GF-D8 (cell line): ENCODE measurements at regions not wholly inside any gene's neighbourhood (a gene's known extent, or its start where the extent isn't known, plus 50 kb on each side); places are given as distances from the start of the nearest gene placed in this dataset.

Experiments used
- DNase-seq: peaks from one replicate; lab custom pipeline; 2025; lab: John Stamatoyannopoulos, UW

- no peak for DNase-seq
These were observed 91.8 kb upstream of the KLF7 start for GRCh38 chr2:207257251-207258250.

- no peak for DNase-seq
These were observed 92.7 kb upstream of the KLF7 start for GRCh38 chr2:207258263-207258991.

- no peak for DNase-seq
These were observed 94.3 kb upstream of the KLF7 start for GRCh38 chr2:207260021-207260420.

GRCh38 chr2:207260947-207261346 is 95.2 kb upstream of the KLF7 start:
- no peak for DNase-seq

GRCh38 chr2:207264310-207264709 is 98.6 kb upstream of the KLF7 start:
- DNase-seq: no peak

GRCh38 chr2:207265332-207265731 is 99.6 kb upstream of the KLF7 start:
- DNase-seq: no peak

- no peak for DNase-seq
These were observed 100.1 kb upstream of the KLF7 start for GRCh38 chr2:207265869-207266268.

GRCh38 chr2:207266648-207267047 is 100.9 kb upstream of the KLF7 start:
- no peak for DNase-seq

- DNase-seq: no peak
These were observed 103.3 kb upstream of the KLF7 start for GRCh38 chr2:207269038-207269437.

- no peak for DNase-seq
These were observed 108.9 kb upstream of the KLF7 start for GRCh38 chr2:207274530-207275189.

- DNase-seq: no peak
These were observed 110.0 kb upstream of the KLF7 start for GRCh38 chr2:207275779-207276178.

GRCh38 chr2:207276248-207276647 is 110.5 kb upstream of the KLF7 start:
- no peak for DNase-seq

- DNase-seq: no peak
These were observed 111.1 kb upstream of the KLF7 start for GRCh38 chr2:207276858-207277257.

- no peak for DNase-seq
These were observed 113.8 kb upstream of the KLF7 start for GRCh38 chr2:207279520-207279919.

- DNase-seq: no peak
These were observed 115.7 kb upstream of the KLF7 start for GRCh38 chr2:207281436-207281835.

GRCh38 chr2:207282916-207283315 is 117.2 kb upstream of the KLF7 start:
- DNase-seq: no peak

- DNase-seq: no peak
These were observed 117.6 kb upstream of the KLF7 start for GRCh38 chr2:207283356-207283755.

GRCh38 chr2:207284556-207285472 is 119.1 kb upstream of the KLF7 start:
- DNase-seq: no peak

- no peak for DNase-seq
These were observed 119.7 kb upstream of the KLF7 start for GRCh38 chr2:207285473-207285815.

GRCh38 chr2:207286106-207286505 is 120.4 kb upstream of the KLF7 start:
- DNase-seq: no peak

- DNase-seq: no peak
These were observed 122.9 kb upstream of the KLF7 start for GRCh38 chr2:207288628-207289027.
